ENCODE measurements at regions not wholly inside any gene's neighbourhood (a gene's known extent, or its start where the extent isn't known, plus 50 kb on each side); places are given as distances from the start of the nearest gene placed in this dataset.

DNA sequence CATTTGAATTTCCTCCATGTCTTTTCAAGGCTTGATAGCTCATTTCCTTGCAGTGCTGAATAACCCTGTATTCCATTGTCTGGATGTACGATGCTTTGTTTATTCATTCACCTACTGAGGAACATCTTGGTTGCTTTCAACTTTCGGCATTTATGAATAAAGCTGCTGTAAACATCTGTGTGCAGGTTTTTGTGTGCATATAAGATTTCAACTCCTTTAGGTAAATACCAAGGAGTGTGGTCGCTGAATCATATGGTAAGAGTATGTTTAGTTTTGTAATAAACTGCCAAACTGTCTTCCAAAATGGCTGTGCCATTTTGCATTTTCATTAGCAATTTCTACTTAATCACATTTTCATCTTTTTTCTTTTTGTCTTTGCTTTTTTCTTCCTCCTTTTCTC lies 327.7 kb upstream of the TBX3 start:
- H3K4me3 ChIP-seq (replicated peaks; ENCODE audit: low read depth, low read length): no peak overlapping the region
- DNase-seq (ENCODE audit: low read depth): no peak
- TF ChIP-seq, protein P1, sequence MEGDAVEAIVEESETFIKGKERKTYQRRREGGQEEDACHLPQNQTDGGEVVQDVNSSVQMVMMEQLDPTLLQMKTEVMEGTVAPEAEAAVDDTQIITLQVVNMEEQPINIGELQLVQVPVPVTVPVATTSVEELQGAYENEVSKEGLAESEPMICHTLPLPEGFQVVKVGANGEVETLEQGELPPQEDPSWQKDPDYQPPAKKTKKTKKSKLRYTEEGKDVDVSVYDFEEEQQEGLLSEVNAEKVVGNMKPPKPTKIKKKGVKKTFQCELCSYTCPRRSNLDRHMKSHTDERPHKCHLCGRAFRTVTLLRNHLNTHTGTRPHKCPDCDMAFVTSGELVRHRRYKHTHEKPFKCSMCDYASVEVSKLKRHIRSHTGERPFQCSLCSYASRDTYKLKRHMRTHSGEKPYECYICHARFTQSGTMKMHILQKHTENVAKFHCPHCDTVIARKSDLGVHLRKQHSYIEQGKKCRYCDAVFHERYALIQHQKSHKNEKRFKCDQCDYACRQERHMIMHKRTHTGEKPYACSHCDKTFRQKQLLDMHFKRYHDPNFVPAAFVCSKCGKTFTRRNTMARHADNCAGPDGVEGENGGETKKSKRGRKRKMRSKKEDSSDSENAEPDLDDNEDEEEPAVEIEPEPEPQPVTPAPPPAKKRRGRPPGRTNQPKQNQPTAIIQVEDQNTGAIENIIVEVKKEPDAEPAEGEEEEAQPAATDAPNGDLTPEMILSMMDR (IDR thresholded peaks at IDR 0.05; ENCODE audit: low read length, missing control alignments): no peak

DNA sequence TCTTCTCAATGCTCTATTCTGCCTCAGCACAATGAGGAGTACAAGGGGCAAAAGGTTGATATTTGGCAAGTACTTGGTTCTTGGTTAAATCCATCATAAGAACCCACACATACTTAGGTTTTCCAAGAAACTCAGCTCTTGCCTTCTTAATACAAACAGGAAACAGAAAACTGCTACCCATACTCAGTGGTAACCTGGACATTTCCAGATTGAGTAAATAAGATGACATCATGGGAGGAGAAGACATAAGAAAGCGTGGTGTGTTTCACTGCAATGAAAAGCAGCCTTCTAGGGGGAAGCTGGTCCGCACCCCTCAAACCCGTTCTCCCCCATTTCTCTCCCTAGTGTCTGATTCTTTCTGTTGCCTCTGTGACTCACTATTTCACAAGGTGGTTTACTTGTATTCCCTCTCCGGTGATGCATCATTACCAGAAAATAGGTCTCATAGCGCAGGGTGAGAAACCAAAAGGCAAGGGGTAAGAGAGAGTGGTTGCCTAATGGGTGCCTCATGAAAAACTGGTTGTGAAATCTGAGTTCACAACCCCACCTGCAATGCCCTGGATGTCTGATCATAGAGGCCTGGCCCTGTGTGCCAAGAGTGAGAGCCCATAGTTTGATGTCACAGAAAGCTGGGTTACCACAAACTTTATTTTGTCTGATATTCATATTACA lies 326.5 kb upstream of the TBX3 start:
- peak; percentile 15 for DNase-seq (ENCODE audit: low read depth)
- TF ChIP-seq, protein P1 (IDR thresholded peaks at IDR 0.05; ENCODE audit: low read length, missing control alignments): no peak
- no peak overlapping the region for H3K4me3 ChIP-seq (replicated peaks; ENCODE audit: low read depth, low read length)

DNA sequence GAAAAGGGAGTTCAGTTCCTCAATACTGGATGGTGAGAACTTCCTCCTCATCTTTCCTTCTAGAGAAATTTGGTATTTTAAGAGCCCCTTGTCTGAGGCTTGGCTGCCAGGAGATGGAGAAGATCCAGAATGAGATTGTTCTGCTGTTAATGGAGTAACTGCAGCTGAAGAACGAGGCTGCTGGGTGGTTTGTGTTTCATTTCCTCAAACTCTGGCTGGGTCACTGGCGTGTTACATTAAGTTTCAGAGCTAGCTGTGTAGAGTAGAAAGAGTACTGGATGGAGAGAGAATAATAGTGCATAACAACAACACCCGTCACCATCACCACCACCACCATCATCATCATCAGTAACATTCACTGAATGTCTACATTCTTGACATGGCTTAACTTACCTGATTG lies 325.0 kb upstream of the TBX3 start:
- TF ChIP-seq, protein P1 (IDR thresholded peaks at IDR 0.05; ENCODE audit: low read length, missing control alignments): no peak
- no peak overlapping the region for H3K4me3 ChIP-seq (replicated peaks; ENCODE audit: low read depth, low read length)
- DNase-seq (ENCODE audit: low read depth): no peak

DNA sequence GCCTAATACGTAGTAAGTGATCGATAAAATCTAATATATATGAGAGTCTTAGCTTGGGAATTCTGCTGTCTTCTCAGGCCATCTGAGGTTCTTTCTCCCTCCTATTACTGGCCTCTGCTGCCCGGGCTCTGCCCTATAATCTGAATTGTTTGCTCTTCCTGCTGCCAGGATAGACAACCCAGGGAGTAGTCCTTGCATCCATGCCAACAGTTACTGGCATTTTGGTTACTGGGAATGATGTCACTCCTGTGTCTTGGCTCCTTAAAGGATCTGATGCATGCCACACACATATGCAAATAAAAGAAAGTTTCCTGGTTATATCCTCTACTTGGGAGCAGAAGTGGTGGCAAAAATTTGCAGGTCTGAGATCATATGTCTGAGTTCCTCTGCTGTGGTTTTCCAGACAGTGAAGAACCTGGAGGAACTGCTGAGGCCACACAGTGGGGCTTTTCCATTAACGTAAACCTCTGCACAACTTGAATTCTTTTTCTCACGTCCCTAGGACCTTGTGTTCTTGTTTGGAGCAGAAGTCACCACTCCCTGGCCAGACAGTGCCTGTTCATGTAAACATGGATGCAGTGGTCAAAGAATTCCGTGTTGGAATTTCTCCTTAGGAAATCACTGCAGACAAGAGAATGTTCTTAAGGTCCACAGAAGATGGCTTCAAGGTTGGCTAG lies 320.6 kb upstream of the TBX3 start:
- H3K4me3 ChIP-seq (replicated peaks; ENCODE audit: low read depth, low read length): no peak overlapping the region
- DNase-seq (ENCODE audit: low read depth): peak; percentile 31
- TF ChIP-seq, protein P1 (IDR thresholded peaks at IDR 0.05; ENCODE audit: low read length, missing control alignments): no peak

DNA sequence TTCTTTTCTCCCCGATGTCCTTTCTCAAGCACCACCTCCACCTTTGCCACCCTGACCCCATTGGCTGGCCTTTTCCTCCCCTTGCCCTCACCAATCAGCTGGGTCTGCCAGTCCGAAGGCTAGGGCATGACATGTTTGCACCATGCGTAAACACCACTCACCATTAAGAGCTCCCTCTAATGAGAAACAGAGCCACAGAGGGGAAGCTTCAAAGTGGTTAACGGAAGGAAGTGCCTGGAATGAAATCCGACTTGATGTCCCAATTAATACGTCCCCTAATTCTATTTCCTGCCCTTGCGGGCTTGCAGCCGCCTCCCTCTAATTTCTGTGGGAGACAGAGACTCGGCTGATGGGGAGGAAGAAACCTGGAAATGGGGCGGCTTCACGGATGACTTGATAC lies 318.5 kb upstream of the TBX3 start:
- DNase-seq (ENCODE audit: low read depth): no peak
- TF ChIP-seq, protein P1 (IDR thresholded peaks at IDR 0.05; ENCODE audit: low read length, missing control alignments): no peak
- H3K4me3 ChIP-seq (replicated peaks; ENCODE audit: low read depth, low read length): no peak overlapping the region

DNA sequence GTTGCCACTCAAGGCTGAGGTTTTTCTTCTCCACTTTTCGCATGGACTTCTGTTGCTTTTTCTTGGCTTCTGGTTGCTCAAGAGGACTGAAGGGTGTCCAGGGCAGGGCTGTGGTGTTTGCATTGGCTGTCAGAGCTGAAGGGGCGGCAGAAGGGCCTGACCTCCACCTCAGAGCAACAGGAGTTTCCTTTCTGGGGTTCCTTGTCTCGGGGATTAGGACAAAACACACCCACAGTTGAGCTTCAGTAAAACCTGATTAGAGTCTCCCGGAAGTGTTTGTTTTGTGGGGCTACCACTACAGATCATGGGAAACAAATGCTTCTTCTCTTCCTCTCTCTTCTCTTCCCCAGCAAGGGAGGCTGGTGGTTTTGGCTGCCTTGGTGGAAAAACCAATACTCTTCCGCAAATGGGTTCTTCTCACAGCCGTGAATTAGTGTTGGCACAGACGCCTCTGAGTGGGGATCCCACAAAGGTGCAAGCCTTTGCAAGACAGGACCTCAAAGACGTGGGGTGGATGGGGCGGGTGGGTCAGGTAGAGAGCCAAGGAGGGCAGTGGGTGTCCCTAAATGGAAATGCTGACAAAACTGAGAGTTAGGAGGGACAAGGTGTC lies 317.7 kb upstream of the TBX3 start:
- no peak overlapping the region for H3K4me3 ChIP-seq (replicated peaks; ENCODE audit: low read depth, low read length)
- TF ChIP-seq, protein P1 (IDR thresholded peaks at IDR 0.05; ENCODE audit: low read length, missing control alignments): no peak
- no peak for DNase-seq (ENCODE audit: low read depth)
